HCT116 (cell line): ENCODE measurements at regions not wholly inside any gene's neighbourhood (a gene's known extent, or its start where the extent isn't known, plus 50 kb on each side); places are given as distances from the start of the nearest gene placed in this dataset.

Source experiments
- ATAC-seq: fragments of 200-7000 bp; cut with Tn5 transposase; 2 replicates; pipeline ENCODE4 v1.9.1; 2020; ENCODE audit warnings: mild to moderate bottlenecking, moderate library complexity
- BruUV-seq: library from RNA; stranded (reverse); fragments of 400-500 nt; replicated peaks from 2 replicates; lab custom pipeline; 2021; lab: Mats Ljungman, UMichigan
- CTCF ChIA-PET: fragments of 300-600 bp; sonication (Branson Sonifier 250); formaldehyde crosslinking; loops from one replicate; lab custom pipeline; 2021; ENCODE audit warnings: antibody characterized with exemption; lab: Charles Lee
- POLR2A ChIA-PET: fragments of 300-600, 350-600 bp; sonication (Branson Sonifier 250); formaldehyde crosslinking; loops from one replicate; lab custom pipeline; 2021; ENCODE audit warnings: antibody characterized with exemption; lab: Charles Lee
- RAD21 ChIA-PET, 2 experiments: fragments of 300-600 bp; sonication (Branson Sonifier 250); formaldehyde crosslinking; loops; one replicate each; lab custom pipeline; 2023; ENCODE audit warnings: low total read pairs in 2 of 2; ENCODE audit not compliant: uncharacterized antibody in 2 of 2, unreplicated experiment in 2 of 2, low non-redundant PET in 1 of 2; lab: Charles Lee
- DNase-seq: peaks from one replicate; pipeline ENCODE4 v3.0.0-alpha.2; 2010; ENCODE audit warnings: low read depth, low spot score
- H2AFZ ChIP-seq: fragments of 200-600 bp; shearing (Covaris generic), sonication (generic); 2 replicates; pipeline ENCODE4 v1.6.1; 2017; ENCODE audit warnings: low read depth, mixed run types, mixed read lengths, antibody characterized with exemption, low read length; ENCODE audit not compliant: poor library complexity, severe bottlenecking
- H3K27ac ChIP-seq: 2 replicates; pipeline ENCODE4 v1.5.1; 2012; ENCODE audit warnings: low read depth, low read length
- H3K27me3 ChIP-seq: fragments of 200-600 bp; sonication (generic); 2 replicates; pipeline ENCODE4 v1.6.1; 2016; ENCODE audit warnings: mixed run types, low read length, mixed read lengths; ENCODE audit not compliant: insufficient read depth
- H3K36me3 ChIP-seq, 2 experiments: fragments of 200-500 bp in 1 of 2; fragments of 200-600 bp in 1 of 2; sonication (Bioruptor generic) in 1 of 2; sonication (generic) in 1 of 2; 2 replicates each; pipeline versions ENCODE4 v1.5.1 to v1.6.1; 2014 to 2016; ENCODE audit warnings: low read length in 2 of 2, inconsistent platforms in 1 of 2, mixed read lengths in 1 of 2, mixed run types in 1 of 2; ENCODE audit not compliant: insufficient read depth in 2 of 2, control insufficient read depth in 1 of 2
- H3K4me1 ChIP-seq, 2 experiments: fragments of 200-600 bp in 1 of 2; sonication (generic) in 1 of 2; 2 replicates each; pipeline versions ENCODE4 v1.5.1 to v1.6.1; 2012 to 2017; ENCODE audit warnings: low read length in 2 of 2, inconsistent platforms in 1 of 2, mild to moderate bottlenecking in 1 of 2, mixed read lengths in 1 of 2, mixed run types in 1 of 2, moderate library complexity in 1 of 2; ENCODE audit not compliant: insufficient read depth in 2 of 2, control insufficient read depth in 1 of 2
- H3K4me2 ChIP-seq: fragments of 200-600 bp; sonication (generic); 2 replicates; pipeline ENCODE4 v1.6.1; 2017; ENCODE audit warnings: mixed run types, low read length, mixed read lengths
- H3K4me3 ChIP-seq, 2 experiments: fragments of 200-600 bp in 1 of 2; sonication (generic) in 1 of 2; replicated peaks in 1 of 2; 2 replicates each; pipeline ENCODE4 v1.5.1; 2011 to 2016; ENCODE audit warnings: low read length in 2 of 2, control low read depth in 1 of 2, low read depth in 1 of 2, mild to moderate bottlenecking in 1 of 2, mixed read lengths in 1 of 2, mixed run types in 1 of 2
- H3K79me2 ChIP-seq: fragments of 200-600 bp; sonication (generic); 2 replicates; pipeline ENCODE4 v1.6.1; 2017; ENCODE audit warnings: mild to moderate bottlenecking, mixed run types, low read length, moderate library complexity, mixed read lengths; ENCODE audit not compliant: insufficient read depth
- H3K9ac ChIP-seq: fragments of 200-600 bp; sonication (generic); 2 replicates; pipeline ENCODE4 v1.6.1; 2016; ENCODE audit warnings: low read length, mixed read lengths
- H3K9me2 ChIP-seq: fragments of 200-600 bp; sonication (generic), shearing (Covaris generic); 2 replicates; pipeline ENCODE4 v1.6.1; 2017; ENCODE audit warnings: mixed run types, mild to moderate bottlenecking, moderate library complexity; ENCODE audit not compliant: insufficient read depth
- H3K9me3 ChIP-seq, 2 experiments: fragments of 200-500 bp in 1 of 2; fragments of 200-600 bp in 1 of 2; sonication (Bioruptor generic) in 1 of 2; sonication (generic) in 1 of 2; 2 replicates each; pipeline ENCODE4 v1.6.1; 2014 to 2017; ENCODE audit warnings: low read length in 2 of 2, mixed read lengths in 2 of 2, inconsistent platforms in 1 of 2, low read depth in 1 of 2, mild to moderate bottlenecking in 1 of 2, mixed run types in 1 of 2, moderate library complexity in 1 of 2; ENCODE audit not compliant: control insufficient read depth in 1 of 2, insufficient read depth in 1 of 2
- H4K20me1 ChIP-seq: fragments of 200-600 bp; sonication (generic), shearing (Covaris generic); 2 replicates; pipeline ENCODE4 v1.6.1; 2017; ENCODE audit warnings: mixed run types, mild to moderate bottlenecking, moderate library complexity; ENCODE audit not compliant: insufficient read depth
- CBX3 ChIP-seq: IDR thresholded peaks from 2 replicates; pipeline ENCODE4 v1.6.1; 2012; ENCODE audit warnings: low read depth
- CEBPB ChIP-seq: IDR thresholded peaks from 2 replicates; pipeline ENCODE4 v1.6.1; 2012; ENCODE audit warnings: low read depth
- CTCF ChIP-seq, 3 experiments: fragments of 200-600 bp in 1 of 3; sonication (generic) in 1 of 3; IDR thresholded peaks in 2 of 3; conservative IDR thresholded peaks in 1 of 3; 2 replicates each; pipeline ENCODE4 v1.5.1; 2012 to 2017; ENCODE audit warnings: low read depth in 2 of 3, low read length in 2 of 3, antibody characterized with exemption in 1 of 3, borderline replicate concordance in 1 of 3, control low read depth in 1 of 3, mild to moderate bottlenecking in 1 of 3, mixed read lengths in 1 of 3, mixed run types in 1 of 3, moderate library complexity in 1 of 3; ENCODE audit not compliant: insufficient read depth in 1 of 3
- EGR1 ChIP-seq: IDR thresholded peaks from 2 replicates; pipeline ENCODE4 v1.6.1; 2012; ENCODE audit warnings: low read depth
- ELF1 ChIP-seq: IDR thresholded peaks from 2 replicates; pipeline ENCODE4 v1.6.1; 2012; ENCODE audit warnings: low read depth, borderline replicate concordance
- EZH2 ChIP-seq: fragments of 200-600 bp; sonication (generic); IDR thresholded peaks from 2 replicates; pipeline ENCODE4 v1.6.1; 2017; ENCODE audit warnings: antibody characterized with exemption, mixed run types
- FOSL1 ChIP-seq: IDR thresholded peaks from 2 replicates; pipeline ENCODE4 v1.6.1; 2012; ENCODE audit warnings: low read depth
- POLR2A ChIP-seq: IDR thresholded peaks from 2 replicates; pipeline ENCODE4 v1.7.0; 2011; ENCODE audit warnings: borderline replicate concordance; ENCODE audit not compliant: insufficient read depth, insufficient read length; ENCODE audit errors: extremely low read depth
- RAD21 ChIP-seq: IDR thresholded peaks from 2 replicates; pipeline ENCODE4 v1.6.1; 2012; ENCODE audit warnings: low read depth, mild to moderate bottlenecking
- SIN3A ChIP-seq: IDR thresholded peaks from 2 replicates; pipeline ENCODE4 v1.6.1; 2012; ENCODE audit warnings: low read depth
- SP1 ChIP-seq: IDR thresholded peaks from 2 replicates; pipeline ENCODE4 v1.6.1; 2012; ENCODE audit warnings: low read depth
- SRF ChIP-seq: IDR thresholded peaks from 2 replicates; pipeline ENCODE4 v1.6.1; 2012; ENCODE audit warnings: low read depth
- TCF7L2 ChIP-seq: IDR thresholded peaks from 2 replicates; pipeline ENCODE4 v1.7.0; 2011; ENCODE audit warnings: borderline replicate concordance, inconsistent platforms; ENCODE audit not compliant: insufficient read depth, insufficient read length; ENCODE audit errors: extremely low read depth
- YY1 ChIP-seq: IDR thresholded peaks from 2 replicates; pipeline ENCODE4 v1.6.1; 2011; ENCODE audit warnings: low read length, low read depth, moderate library complexity, mild to moderate bottlenecking; ENCODE audit not compliant: insufficient replicate concordance; ENCODE audit errors: extremely low read depth
- ZFX ChIP-seq: fragments of 450-650 bp; IDR thresholded peaks from 2 replicates; pipeline ENCODE4 v1.6.1; 2017
- intact Hi-C: fragments of 100-400 bp; cut with micrococcal nuclease; formaldehyde crosslinking; loops from 2 replicates; pipeline ENCODE4 v1.10.0; 2022
- TF ChIP-seq, protein P1 (sequence below): IDR thresholded peaks from 2 replicates; pipeline ENCODE4 v1.6.1; 2012; ENCODE audit warnings: low read depth
- TF ChIP-seq, protein P2 (sequence below): IDR thresholded peaks from 2 replicates; pipeline ENCODE4 v1.6.1; 2011; ENCODE audit warnings: mild to moderate bottlenecking, low read length, moderate library complexity; ENCODE audit not compliant: insufficient replicate concordance; ENCODE audit errors: extremely low read depth
- TF ChIP-seq, protein P3 (sequence below): IDR thresholded peaks from 2 replicates; pipeline ENCODE4 v1.6.1; 2012

DNA sequence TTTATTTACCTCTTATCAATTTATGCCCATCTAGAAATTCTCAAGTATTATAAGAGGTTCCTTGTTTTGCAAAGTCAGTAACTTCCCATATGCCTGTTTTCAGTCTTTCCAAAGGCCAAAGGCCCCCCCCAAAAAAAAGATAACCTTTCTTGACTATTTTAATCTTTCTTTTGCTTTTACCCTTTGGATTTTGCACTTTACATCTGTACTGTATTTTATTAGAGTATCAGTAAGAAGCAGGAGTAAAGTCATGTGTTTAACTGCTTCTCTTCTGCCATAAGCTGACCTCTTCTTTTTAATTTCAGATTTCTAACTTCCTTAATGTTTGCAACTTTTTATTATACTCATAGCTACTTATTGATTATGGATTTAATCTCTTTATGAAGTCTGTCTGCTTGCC, 716.4 kb upstream of the NOVA1 start:
- Histone ChIP-seq H3K36me3 (no peaks in the 10 kb centered on the region), H3K27ac (no peak overlapping the region), H3K4me1 (no peaks in the 10 kb centered on the region)
- intact Hi-C loops, result no loop called here
- TF ChIP-seq SIN3A (no peak), ELF1 (no peak), SP1 (no peak), CEBPB (no peak), SRF (no peak), YY1 (no peak), EGR1 (no peak), CTCF (IDR thresholded peaks at IDR 0.05 in 2 of 3, conservative IDR thresholded peaks at IDR 0.05 in 1 of 3; ENCODE audit: borderline replicate concordance in 1 of 3, insufficient read depth in 1 of 3, low read depth in 2 of 3, low read length in 2 of 3) (no peak), POLR2A (no peak), FOSL1 (no peak), EZH2 (no peak), ZFX (no peak), CBX3 (no peak), RAD21 (no peak), TCF7L2 (no peak)
- TF ChIP-seq, protein P1, sequence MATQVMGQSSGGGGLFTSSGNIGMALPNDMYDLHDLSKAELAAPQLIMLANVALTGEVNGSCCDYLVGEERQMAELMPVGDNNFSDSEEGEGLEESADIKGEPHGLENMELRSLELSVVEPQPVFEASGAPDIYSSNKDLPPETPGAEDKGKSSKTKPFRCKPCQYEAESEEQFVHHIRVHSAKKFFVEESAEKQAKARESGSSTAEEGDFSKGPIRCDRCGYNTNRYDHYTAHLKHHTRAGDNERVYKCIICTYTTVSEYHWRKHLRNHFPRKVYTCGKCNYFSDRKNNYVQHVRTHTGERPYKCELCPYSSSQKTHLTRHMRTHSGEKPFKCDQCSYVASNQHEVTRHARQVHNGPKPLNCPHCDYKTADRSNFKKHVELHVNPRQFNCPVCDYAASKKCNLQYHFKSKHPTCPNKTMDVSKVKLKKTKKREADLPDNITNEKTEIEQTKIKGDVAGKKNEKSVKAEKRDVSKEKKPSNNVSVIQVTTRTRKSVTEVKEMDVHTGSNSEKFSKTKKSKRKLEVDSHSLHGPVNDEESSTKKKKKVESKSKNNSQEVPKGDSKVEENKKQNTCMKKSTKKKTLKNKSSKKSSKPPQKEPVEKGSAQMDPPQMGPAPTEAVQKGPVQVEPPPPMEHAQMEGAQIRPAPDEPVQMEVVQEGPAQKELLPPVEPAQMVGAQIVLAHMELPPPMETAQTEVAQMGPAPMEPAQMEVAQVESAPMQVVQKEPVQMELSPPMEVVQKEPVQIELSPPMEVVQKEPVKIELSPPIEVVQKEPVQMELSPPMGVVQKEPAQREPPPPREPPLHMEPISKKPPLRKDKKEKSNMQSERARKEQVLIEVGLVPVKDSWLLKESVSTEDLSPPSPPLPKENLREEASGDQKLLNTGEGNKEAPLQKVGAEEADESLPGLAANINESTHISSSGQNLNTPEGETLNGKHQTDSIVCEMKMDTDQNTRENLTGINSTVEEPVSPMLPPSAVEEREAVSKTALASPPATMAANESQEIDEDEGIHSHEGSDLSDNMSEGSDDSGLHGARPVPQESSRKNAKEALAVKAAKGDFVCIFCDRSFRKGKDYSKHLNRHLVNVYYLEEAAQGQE, result no peak
- TF ChIP-seq, protein P2, sequence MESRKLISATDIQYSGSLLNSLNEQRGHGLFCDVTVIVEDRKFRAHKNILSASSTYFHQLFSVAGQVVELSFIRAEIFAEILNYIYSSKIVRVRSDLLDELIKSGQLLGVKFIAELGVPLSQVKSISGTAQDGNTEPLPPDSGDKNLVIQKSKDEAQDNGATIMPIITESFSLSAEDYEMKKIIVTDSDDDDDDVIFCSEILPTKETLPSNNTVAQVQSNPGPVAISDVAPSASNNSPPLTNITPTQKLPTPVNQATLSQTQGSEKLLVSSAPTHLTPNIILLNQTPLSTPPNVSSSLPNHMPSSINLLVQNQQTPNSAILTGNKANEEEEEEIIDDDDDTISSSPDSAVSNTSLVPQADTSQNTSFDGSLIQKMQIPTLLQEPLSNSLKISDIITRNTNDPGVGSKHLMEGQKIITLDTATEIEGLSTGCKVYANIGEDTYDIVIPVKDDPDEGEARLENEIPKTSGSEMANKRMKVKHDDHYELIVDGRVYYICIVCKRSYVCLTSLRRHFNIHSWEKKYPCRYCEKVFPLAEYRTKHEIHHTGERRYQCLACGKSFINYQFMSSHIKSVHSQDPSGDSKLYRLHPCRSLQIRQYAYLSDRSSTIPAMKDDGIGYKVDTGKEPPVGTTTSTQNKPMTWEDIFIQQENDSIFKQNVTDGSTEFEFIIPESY, result no peak
- TF ChIP-seq, protein P3, sequence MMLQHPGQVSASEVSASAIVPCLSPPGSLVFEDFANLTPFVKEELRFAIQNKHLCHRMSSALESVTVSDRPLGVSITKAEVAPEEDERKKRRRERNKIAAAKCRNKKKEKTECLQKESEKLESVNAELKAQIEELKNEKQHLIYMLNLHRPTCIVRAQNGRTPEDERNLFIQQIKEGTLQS, result no peak
- TF ChIP-seq, all 23 proteins: peak for 0
- Histone ChIP-seq H3K4me2 (no peak overlapping the region), H3K9me3 (peaks cover 10 to 20% of the 10 kb centered on the region in 2 experiments; a peak in 3 of 4 replicates), H4K20me1 (no peaks in the 10 kb centered on the region), H3K4me3 (no peak overlapping the region), H3K27me3 (no peaks in the 10 kb centered on the region), H2AFZ (no peak overlapping the region), H3K9ac (no peak overlapping the region), H3K9me2 (no peaks in the 10 kb centered on the region), H3K79me2 (no peaks in the 10 kb centered on the region)
- ChIA-PET CTCF (no interaction called here), RAD21 (no interaction called here), POLR2A (no interaction called here)
- BruUV-seq, result no TSS peak
- DNase-seq (no peak), ATAC-seq (no peak)
